Caco-2 (cell line): ENCODE measurements at regions not wholly inside any gene's neighbourhood (a gene's known extent, or its start where the extent isn't known, plus 50 kb on each side); places are given as distances from the start of the nearest gene placed in this dataset.

Experiments used
- BruUV-seq: library from RNA; stranded (reverse); fragments of 400-500 nt; replicated peaks from 2 replicates; lab custom pipeline; 2021; lab: Mats Ljungman, UMichigan
- CTCF ChIA-PET: fragments of 300-600 bp; sonication (Branson Sonifier 250); formaldehyde crosslinking; loops from one replicate; lab custom pipeline; 2022; ENCODE audit warnings: antibody characterized with exemption; lab: Charles Lee
- POLR2A ChIA-PET: fragments of 300-600 bp; sonication (Branson Sonifier 250); formaldehyde crosslinking; loops from one replicate; lab custom pipeline; 2022; ENCODE audit warnings: antibody characterized with exemption; lab: Charles Lee
- DNase-seq, 2 experiments: peaks; one replicate each; pipeline versions ENCODE4 v3.0.0 to v3.0.0-alpha.2; 2020 to 2022
- H3K27me3 ChIP-seq: replicated peaks from 2 replicates; pipeline ENCODE4 v1.6.0; 2011; ENCODE audit warnings: low read length; ENCODE audit not compliant: control insufficient read depth, insufficient read depth
- H3K36me3 ChIP-seq: 2 replicates; pipeline ENCODE4 v1.5.1; 2011; ENCODE audit warnings: low read length; ENCODE audit not compliant: control insufficient read depth, insufficient read depth
- H3K4me1 ChIP-seq: fragments of 250-450 bp; sonication (Bioruptor Pico); 2 replicates; pipeline ENCODE4 v1.5.1; 2020; ENCODE audit warnings: mild to moderate bottlenecking
- H3K4me3 ChIP-seq: 2 replicates; pipeline ENCODE4 v1.5.1; 2011; ENCODE audit warnings: low read depth, mild to moderate bottlenecking, control low read depth, low read length
- H3K9me3 ChIP-seq: fragments of 250-450 bp; sonication (Bioruptor Pico); 2 replicates; pipeline ENCODE4 v1.5.1; 2020; ENCODE audit warnings: mild to moderate bottlenecking, moderate library complexity
- H3K27ac Mint-ChIP-seq: one replicate; pipeline ENCODE4 v1.8.0; 2022; ENCODE audit warnings: mixed read lengths; ENCODE audit not compliant: unreplicated experiment
- H3K27me3 Mint-ChIP-seq: one replicate; pipeline ENCODE4 v1.8.0; 2022; ENCODE audit warnings: mixed read lengths; ENCODE audit not compliant: insufficient read depth, unreplicated experiment
- H3K36me3 Mint-ChIP-seq: one replicate; pipeline ENCODE4 v1.8.0; 2022; ENCODE audit warnings: mild to moderate bottlenecking, mixed read lengths; ENCODE audit not compliant: insufficient read depth, unreplicated experiment
- H3K4me1 Mint-ChIP-seq: one replicate; pipeline ENCODE4 v1.8.0; 2022; ENCODE audit warnings: low read depth, mixed read lengths; ENCODE audit not compliant: unreplicated experiment
- H3K4me3 Mint-ChIP-seq: one replicate; pipeline ENCODE4 v1.8.0; 2022; ENCODE audit warnings: mild to moderate bottlenecking, moderate library complexity, mixed read lengths; ENCODE audit not compliant: unreplicated experiment
- H3K9me3 Mint-ChIP-seq: one replicate; pipeline ENCODE4 v1.8.0; 2022; ENCODE audit warnings: mixed read lengths; ENCODE audit not compliant: unreplicated experiment
- intact Hi-C: fragments of 100-400 bp; cut with micrococcal nuclease; formaldehyde crosslinking; loops from one replicate; pipeline ENCODE4 v1.10.0; 2022; ENCODE audit not compliant: unreplicated experiment
- TF ChIP-seq, protein P1 (sequence below), 2 experiments: fragments of 200-600 bp in 1 of 2; IDR thresholded peaks; 1 replicate in 1 of 2; 2 replicates in 1 of 2; pipeline versions ENCODE4 v1.5.1 to v1.8.0; 2011 to 2022; ENCODE audit warnings: antibody characterized with exemption in 1 of 2, control low read depth in 1 of 2, inconsistent platforms in 1 of 2, low read depth in 1 of 2, low read length in 1 of 2, mild to moderate bottlenecking in 1 of 2, moderate library complexity in 1 of 2; ENCODE audit not compliant: insufficient read depth in 1 of 2, severe bottlenecking in 1 of 2, unreplicated experiment in 1 of 2

- no peaks in the 10 kb centered on the region for H3K27me3 ChIP-seq
Observed at GRCh38 chr2:180675170-180675569, 305.2 kb upstream of the UBE2E3 start.

GRCh38 chr2:180672377-180672776, 308.0 kb upstream of the UBE2E3 start:
- no peak overlapping the region for H3K4me3 ChIP-seq
- Mint-ChIP-seq H3K4me3 (no peak overlapping the region), H3K27me3 (peaks cover 4% of the 10 kb centered on the region), H3K27ac (no peak overlapping the region), H3K4me1 (no peaks in the 10 kb centered on the region), H3K36me3 (no peaks in the 10 kb centered on the region), H3K9me3 (no peaks in the 10 kb centered on the region)
- H3K9me3 ChIP-seq, result no peaks in the 10 kb centered on the region
- POLR2A ChIA-PET, result no interaction called here
- CTCF ChIA-PET, result no interaction called here
- TF ChIP-seq, protein P1, sequence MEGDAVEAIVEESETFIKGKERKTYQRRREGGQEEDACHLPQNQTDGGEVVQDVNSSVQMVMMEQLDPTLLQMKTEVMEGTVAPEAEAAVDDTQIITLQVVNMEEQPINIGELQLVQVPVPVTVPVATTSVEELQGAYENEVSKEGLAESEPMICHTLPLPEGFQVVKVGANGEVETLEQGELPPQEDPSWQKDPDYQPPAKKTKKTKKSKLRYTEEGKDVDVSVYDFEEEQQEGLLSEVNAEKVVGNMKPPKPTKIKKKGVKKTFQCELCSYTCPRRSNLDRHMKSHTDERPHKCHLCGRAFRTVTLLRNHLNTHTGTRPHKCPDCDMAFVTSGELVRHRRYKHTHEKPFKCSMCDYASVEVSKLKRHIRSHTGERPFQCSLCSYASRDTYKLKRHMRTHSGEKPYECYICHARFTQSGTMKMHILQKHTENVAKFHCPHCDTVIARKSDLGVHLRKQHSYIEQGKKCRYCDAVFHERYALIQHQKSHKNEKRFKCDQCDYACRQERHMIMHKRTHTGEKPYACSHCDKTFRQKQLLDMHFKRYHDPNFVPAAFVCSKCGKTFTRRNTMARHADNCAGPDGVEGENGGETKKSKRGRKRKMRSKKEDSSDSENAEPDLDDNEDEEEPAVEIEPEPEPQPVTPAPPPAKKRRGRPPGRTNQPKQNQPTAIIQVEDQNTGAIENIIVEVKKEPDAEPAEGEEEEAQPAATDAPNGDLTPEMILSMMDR (IDR thresholded peaks at IDR 0.05; ENCODE audit: insufficient read depth in 1 of 2, low read depth in 1 of 2, low read length in 1 of 2, severe bottlenecking in 1 of 2, unreplicated experiment in 1 of 2), result no peak
- intact Hi-C loops, result no loop called here
- no peaks in the 10 kb centered on the region for H3K27me3 ChIP-seq
- DNase-seq, result no peak
- BruUV-seq, result no TSS peak
- H3K4me1 ChIP-seq, result no peaks in the 10 kb centered on the region
- H3K36me3 ChIP-seq, result no peaks in the 10 kb centered on the region

More at GRCh38 chr2:180675170-180675569, 305.2 kb upstream of the UBE2E3 start:
- no peak for DNase-seq
- no peaks in the 10 kb centered on the region for H3K4me1 Mint-ChIP-seq
- H3K27me3 Mint-ChIP-seq, result peaks cover 7% of the 10 kb centered on the region
- CTCF ChIA-PET, result no interaction called here
- Histone ChIP-seq H3K36me3 (no peaks in the 10 kb centered on the region), H3K4me3 (no peak overlapping the region), H3K4me1 (no peaks in the 10 kb centered on the region), H3K9me3 (no peaks in the 10 kb centered on the region)
- POLR2A ChIA-PET, result no interaction called here
- TF ChIP-seq, protein P1 (IDR thresholded peaks at IDR 0.05; ENCODE audit: insufficient read depth in 1 of 2, low read depth in 1 of 2, low read length in 1 of 2, severe bottlenecking in 1 of 2, unreplicated experiment in 1 of 2), result no peak
- no TSS peak for BruUV-seq
- H3K4me3 Mint-ChIP-seq, result no peak overlapping the region
- no peak overlapping the region for H3K27ac Mint-ChIP-seq
- intact Hi-C loops, result no loop called here
- no peaks in the 10 kb centered on the region for H3K9me3 Mint-ChIP-seq
- H3K36me3 Mint-ChIP-seq, result no peaks in the 10 kb centered on the region

DNA sequence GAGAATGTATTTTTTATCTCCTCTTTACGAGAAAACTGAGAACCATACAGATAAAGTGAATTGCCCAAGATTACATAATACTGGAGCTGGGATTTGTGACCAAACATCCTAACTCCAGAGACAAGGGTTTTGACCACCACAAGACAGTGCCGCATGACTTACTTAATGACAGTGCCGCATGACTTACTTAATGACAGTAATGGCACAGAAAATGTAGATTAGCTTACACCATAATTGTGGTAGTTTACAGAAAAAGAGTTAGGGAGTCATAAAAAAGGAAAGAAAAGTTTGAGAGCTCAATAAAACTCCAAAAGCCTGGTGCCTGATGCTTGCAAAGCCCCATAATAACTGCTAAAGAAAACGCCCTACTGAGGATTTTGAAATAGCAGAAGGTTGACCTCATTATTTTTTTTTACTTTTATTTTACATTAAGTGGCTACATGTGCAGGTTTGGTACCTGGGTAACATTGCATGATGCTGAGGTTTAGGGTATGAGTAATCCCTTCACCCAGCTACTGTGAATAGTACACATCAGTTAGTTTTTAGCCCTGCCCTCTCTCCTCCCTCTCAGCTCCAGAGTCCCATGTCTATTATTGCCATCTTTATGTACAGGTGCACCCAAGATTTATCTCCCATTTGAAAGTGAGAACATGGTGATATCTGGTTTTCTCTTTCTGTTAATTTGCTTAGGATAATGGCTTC, 310.0 kb upstream of the UBE2E3 start:
- Mint-ChIP-seq H3K9me3 (no peaks in the 10 kb centered on the region), H3K27ac (no peak overlapping the region), H3K36me3 (no peaks in the 10 kb centered on the region), H3K4me3 (no peak overlapping the region), H3K27me3 (peaks cover 6% of the 10 kb centered on the region), H3K4me1 (no peaks in the 10 kb centered on the region)
- Histone ChIP-seq H3K4me1 (no peaks in the 10 kb centered on the region), H3K4me3 (no peak overlapping the region), H3K36me3 (no peaks in the 10 kb centered on the region), H3K27me3 (no peaks in the 10 kb centered on the region), H3K9me3 (no peaks in the 10 kb centered on the region)
- POLR2A ChIA-PET, result no interaction called here
- TF ChIP-seq, protein P1 (IDR thresholded peaks at IDR 0.05; ENCODE audit: insufficient read depth in 1 of 2, low read depth in 1 of 2, low read length in 1 of 2, severe bottlenecking in 1 of 2, unreplicated experiment in 1 of 2), result no peak
- BruUV-seq, result no TSS peak
- CTCF ChIA-PET, result no interaction called here
- intact Hi-C loops, result no loop called here
- no peak for DNase-seq
